CD4-positive, CD25-positive, alpha-beta regulatory T cell (primary cell): ENCODE measurements at regions not wholly inside any gene's neighbourhood (a gene's known extent, or its start where the extent isn't known, plus 50 kb on each side); places are given as distances from the start of the nearest gene placed in this dataset.
A peak's percentile ranks its signal among the peaks of the same experiment; 100 is the strongest.

Experiments
- ATAC-seq, 2 donors: fragments of 150-1000 bp; cut with Tn5 transposase; one replicate each; pipeline ENCODE4 v1.10.0; 2021; ENCODE audit warnings: low read depth in 2 of 2, moderate number of reproducible peaks in 2 of 2, moderate library complexity in 1 of 2
- DNase-seq, 3 donors: peaks; one replicate each; pipeline versions ENCODE4 v3.0.0 to v3.0.0-alpha.2; 2012 to 2022; ENCODE audit warnings: mixed read lengths in 1 of 3
- H3K27ac ChIP-seq: one replicate; pipeline ENCODE4 v1.7.0; 2013; ENCODE audit warnings: mild to moderate bottlenecking, low read length; ENCODE audit not compliant: insufficient read depth, poor library complexity, severe bottlenecking
- H3K27me3 ChIP-seq: one replicate; pipeline ENCODE4 v1.7.0; 2013; ENCODE audit warnings: low read length; ENCODE audit not compliant: control insufficient read depth, insufficient read depth
- H3K36me3 ChIP-seq: one replicate; pipeline ENCODE4 v1.7.0; 2013; ENCODE audit warnings: mild to moderate bottlenecking, low read length, moderate library complexity; ENCODE audit not compliant: control insufficient read depth, insufficient read depth
- H3K4me1 ChIP-seq: 2 replicates; pipeline ENCODE4 v1.7.0; 2013; ENCODE audit warnings: mild to moderate bottlenecking, low read length; ENCODE audit not compliant: insufficient read depth, control insufficient read depth, poor library complexity, severe bottlenecking
- H3K4me3 ChIP-seq: one replicate; pipeline ENCODE4 v1.7.0; 2013; ENCODE audit warnings: low read depth, mild to moderate bottlenecking, low read length, moderate library complexity
- H3K9me3 ChIP-seq, 2 experiments: 1 replicate in 1 of 2; 2 replicates in 1 of 2; pipeline ENCODE4 v1.7.0; 2013; ENCODE audit warnings: low read length in 2 of 2, mild to moderate bottlenecking in 1 of 2, moderate library complexity in 1 of 2; ENCODE audit not compliant: control insufficient read depth in 2 of 2
- H3K27ac Mint-ChIP-seq, 3 donors: one replicate each; pipeline ENCODE4 v1.8.0; 2020 to 2022; ENCODE audit warnings: mild to moderate bottlenecking in 3 of 3, mixed read lengths in 3 of 3, moderate library complexity in 2 of 3
- H3K27me3 Mint-ChIP-seq: one replicate; pipeline ENCODE4 v1.8.0; 2022; ENCODE audit warnings: mild to moderate bottlenecking, mixed read lengths
- H3K36me3 Mint-ChIP-seq: one replicate; pipeline ENCODE4 v1.8.0; 2020; ENCODE audit warnings: mixed read lengths
- H3K4me1 Mint-ChIP-seq, 4 donors: one replicate each; pipeline ENCODE4 v1.8.0; 2020 to 2022; ENCODE audit warnings: mixed read lengths in 4 of 4, mild to moderate bottlenecking in 1 of 4
- H3K4me3 Mint-ChIP-seq, 4 donors: one replicate each; pipeline ENCODE4 v1.8.0; 2020 to 2022; ENCODE audit warnings: mild to moderate bottlenecking in 4 of 4, mixed read lengths in 4 of 4, moderate library complexity in 3 of 4
- H3K9me3 Mint-ChIP-seq, 7 donors: one replicate each; pipeline ENCODE4 v1.8.0; 2020 to 2022; ENCODE audit warnings: mixed read lengths in 7 of 7, mild to moderate bottlenecking in 3 of 7, moderate library complexity in 2 of 7

GRCh38 chr10:120988751-120989150, 137.6 kb downstream of the WDR11 start:
- DNase-seq (no peak), ATAC-seq (no peak)
- H3K4me3 ChIP-seq, result no peak overlapping the region
- Mint-ChIP-seq H3K4me1 (peaks cover 0 to 18% (median 7%) of the 10 kb centered on the region in 4 donors), H3K27ac (no peak overlapping the region), H3K36me3 (peaks cover 4% of the 10 kb centered on the region), H3K27me3 (peaks cover 13% of the 10 kb centered on the region), H3K4me3 (peak overlapping the region in 1 of 4 donors; percentile 5), H3K9me3 (peaks cover 0 to 26% (median 6%) of the 10 kb centered on the region in 7 donors)
- H3K27me3 ChIP-seq, result no peaks in the 10 kb centered on the region
- no peak overlapping the region for H3K27ac ChIP-seq
- peaks cover 0 to 8% of the 10 kb centered on the region in 2 experiments for H3K9me3 ChIP-seq
- peaks cover 5% of the 10 kb centered on the region for H3K4me1 ChIP-seq
- H3K36me3 ChIP-seq, result no peaks in the 10 kb centered on the region

GRCh38 chr10:120989279-120989678, 138.1 kb downstream of the WDR11 start:
- Histone ChIP-seq H3K4me1 (peaks cover 5% of the 10 kb centered on the region), H3K27me3 (no peaks in the 10 kb centered on the region), H3K36me3 (no peaks in the 10 kb centered on the region), H3K4me3 (no peak overlapping the region), H3K27ac (no peak overlapping the region), H3K9me3 (peaks cover 0 to 8% of the 10 kb centered on the region in 2 experiments)
- no peak for ATAC-seq
- peaks cover 4% of the 10 kb centered on the region for H3K36me3 Mint-ChIP-seq
- peaks cover 0 to 26% (median 6%) of the 10 kb centered on the region in 7 donors for H3K9me3 Mint-ChIP-seq
- peaks cover 9% of the 10 kb centered on the region for H3K27me3 Mint-ChIP-seq
- peak overlapping the region in 1 of 4 donors; percentile 5 for H3K4me3 Mint-ChIP-seq
- peaks cover 0 to 18% (median 7%) of the 10 kb centered on the region in 4 donors for H3K4me1 Mint-ChIP-seq
- DNase-seq, result no peak
- H3K27ac Mint-ChIP-seq, result no peak overlapping the region

- no peak overlapping the region for H3K27ac Mint-ChIP-seq
- H3K4me3 Mint-ChIP-seq, result no peak overlapping the region
- DNase-seq, result no peak
Measured at GRCh38 chr10:120989996-120990598, 138.9 kb downstream of the WDR11 start.

GRCh38 chr10:120990831-120991230, 139.7 kb downstream of the WDR11 start:
- H3K4me1 Mint-ChIP-seq, result peaks cover 0 to 18% (median 7%) of the 10 kb centered on the region in 4 donors
- Histone ChIP-seq H3K36me3 (no peaks in the 10 kb centered on the region), H3K4me3 (no peak overlapping the region), H3K9me3 (peaks cover 0 to 8% of the 10 kb centered on the region in 2 experiments), H3K4me1 (peaks cover 5% of the 10 kb centered on the region), H3K27me3 (no peaks in the 10 kb centered on the region), H3K27ac (no peak overlapping the region)
- peaks cover 4% of the 10 kb centered on the region for H3K36me3 Mint-ChIP-seq
- ATAC-seq (no peak), DNase-seq (no peak)
- H3K27me3 Mint-ChIP-seq, result peaks cover 4% of the 10 kb centered on the region
- H3K27ac Mint-ChIP-seq, result no peak overlapping the region
- H3K9me3 Mint-ChIP-seq, result peaks cover 0 to 28% (median 6%) of the 10 kb centered on the region in 7 donors
- no peak overlapping the region for H3K4me3 Mint-ChIP-seq

More at GRCh38 chr10:120989996-120990598, 138.9 kb downstream of the WDR11 start:
- ATAC-seq, result no peak
- Mint-ChIP-seq H3K27me3 (peaks cover 4% of the 10 kb centered on the region), H3K36me3 (peaks cover 4% of the 10 kb centered on the region), H3K9me3 (peaks cover 0 to 28% (median 6%) of the 10 kb centered on the region in 7 donors), H3K4me1 (peaks cover 0 to 18% (median 7%) of the 10 kb centered on the region in 4 donors)
- Histone ChIP-seq H3K27me3 (no peaks in the 10 kb centered on the region), H3K4me3 (no peak overlapping the region), H3K9me3 (peaks cover 0 to 8% of the 10 kb centered on the region in 2 experiments), H3K36me3 (no peaks in the 10 kb centered on the region), H3K4me1 (peaks cover 5% of the 10 kb centered on the region), H3K27ac (no peak overlapping the region)

- Mint-ChIP-seq H3K4me1 (peaks cover 0 to 5% (median 2%) of the 10 kb centered on the region in 4 donors), H3K36me3 (peaks cover 4% of the 10 kb centered on the region), H3K27ac (peak overlapping the region in 1 of 3 donors; percentile 34), H3K9me3 (peaks cover 0 to 25% (median 5%) of the 10 kb centered on the region in 7 donors), H3K27me3 (peaks cover 4% of the 10 kb centered on the region), H3K4me3 (no peak overlapping the region)
- no peak for DNase-seq
- H3K27me3 ChIP-seq, result no peaks in the 10 kb centered on the region
- H3K9me3 ChIP-seq, result peaks cover 0 to 8% of the 10 kb centered on the region in 2 experiments
- H3K27ac ChIP-seq, result no peak overlapping the region
- ATAC-seq, result no peak
- no peaks in the 10 kb centered on the region for H3K4me1 ChIP-seq
- H3K4me3 ChIP-seq, result no peak overlapping the region
- no peaks in the 10 kb centered on the region for H3K36me3 ChIP-seq
Measured at GRCh38 chr10:120993089-120993488, 141.9 kb downstream of the WDR11 start.

- H3K9me3 Mint-ChIP-seq, result peaks cover 0 to 12% (median 2%) of the 10 kb centered on the region in 7 donors
- no peaks in the 10 kb centered on the region for H3K36me3 Mint-ChIP-seq
- Histone ChIP-seq H3K27me3 (no peaks in the 10 kb centered on the region), H3K27ac (no peak overlapping the region), H3K36me3 (no peaks in the 10 kb centered on the region), H3K4me3 (no peak overlapping the region), H3K9me3 (no peaks in the 10 kb centered on the region), H3K4me1 (no peaks in the 10 kb centered on the region)
- DNase-seq (no peak), ATAC-seq (no peak)
- peaks cover 0 to 2% (median 0%) of the 10 kb centered on the region in 4 donors for H3K4me1 Mint-ChIP-seq
- H3K27me3 Mint-ChIP-seq, result peaks cover 4% of the 10 kb centered on the region
- no peak overlapping the region for H3K27ac Mint-ChIP-seq
- H3K4me3 Mint-ChIP-seq, result no peak overlapping the region
Measured at GRCh38 chr10:120995768-120996167, 144.6 kb downstream of the WDR11 start.

- no peaks in the 10 kb centered on the region for H3K27me3 ChIP-seq
- Mint-ChIP-seq H3K4me1 (peaks cover 0 to 2% (median 0%) of the 10 kb centered on the region in 4 donors), H3K27me3 (peaks cover 4% of the 10 kb centered on the region), H3K27ac (no peak overlapping the region), H3K4me3 (no peak overlapping the region), H3K9me3 (peaks cover 0 to 8% (median 2%) of the 10 kb centered on the region in 7 donors), H3K36me3 (no peaks in the 10 kb centered on the region)
- H3K4me3 ChIP-seq, result no peak overlapping the region
- no peak for DNase-seq
- no peaks in the 10 kb centered on the region for H3K9me3 ChIP-seq
- no peak for ATAC-seq
- no peak overlapping the region for H3K27ac ChIP-seq
- no peaks in the 10 kb centered on the region for H3K36me3 ChIP-seq
- no peaks in the 10 kb centered on the region for H3K4me1 ChIP-seq
Measured at GRCh38 chr10:120996456-120997034, 145.4 kb downstream of the WDR11 start.
